NCI-H748 (cell line): ENCODE measurements at regions not wholly inside any gene's neighbourhood (a gene's known extent, or its start where the extent isn't known, plus 50 kb on each side); places are given as distances from the start of the nearest gene placed in this dataset.

Experiments
- DNase-seq: peaks from one replicate; lab custom pipeline; 2025; ENCODE audit not compliant: unreplicated experiment; lab: John Stamatoyannopoulos, UW

DNA sequence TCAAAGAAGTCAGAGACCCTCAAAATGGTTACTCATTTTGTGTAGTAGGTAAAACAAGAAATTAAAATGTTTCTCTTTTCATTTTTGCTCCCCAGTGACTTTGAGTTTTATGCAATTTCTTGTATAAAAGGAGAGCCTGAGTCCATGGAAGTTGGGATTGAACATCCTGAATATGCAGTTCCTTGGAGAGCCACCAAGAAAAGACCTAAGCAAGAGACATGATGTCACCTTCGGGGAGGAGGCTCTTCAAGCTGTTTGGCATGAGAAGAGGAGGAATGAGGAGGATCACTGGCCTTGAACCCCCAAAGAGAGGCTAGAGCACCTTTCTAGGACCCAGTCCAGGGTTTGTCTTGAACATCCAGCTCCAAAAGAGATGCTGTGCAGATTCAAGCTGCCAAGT lies 62.3 kb upstream of the CALM2 start:
- no peak for DNase-seq

- no peak for DNase-seq
Observed at GRCh38 chr2:47237375-47238334, 61.3 kb upstream of the CALM2 start.

DNA sequence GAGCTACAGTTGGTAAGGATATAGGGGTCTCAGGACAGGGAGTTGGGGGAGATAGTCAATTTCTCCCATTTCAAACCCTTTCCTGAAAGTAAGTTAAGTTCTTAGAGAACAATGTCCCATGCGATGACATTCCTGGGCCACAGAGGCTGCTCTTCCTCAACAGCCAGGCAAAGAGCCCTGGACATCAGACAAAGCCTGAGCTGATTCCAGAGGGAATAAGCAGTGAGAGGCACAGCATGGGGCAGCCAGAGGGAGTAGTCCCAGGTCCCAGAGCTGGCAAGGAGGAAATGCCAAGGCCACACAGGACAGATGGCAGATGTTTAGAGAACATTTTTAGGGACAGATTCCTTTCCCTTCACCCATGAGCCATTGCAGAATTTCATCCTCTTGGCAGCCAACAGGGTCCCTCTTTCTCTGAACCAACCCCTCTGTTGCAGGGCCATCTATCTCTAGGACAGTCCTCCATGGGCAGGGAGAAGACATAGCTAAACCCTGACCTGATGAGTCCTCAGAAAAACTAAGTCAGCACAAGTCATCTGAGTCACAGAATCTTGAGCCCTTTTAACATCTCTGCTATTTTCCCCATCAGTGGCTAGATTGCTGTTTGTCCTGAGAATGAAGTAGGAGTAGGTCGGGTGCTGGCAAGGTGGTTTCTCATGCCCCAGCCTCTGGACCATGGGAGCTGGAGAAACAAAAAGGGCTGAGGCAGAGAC lies 60.3 kb upstream of the CALM2 start:
- no peak for DNase-seq

GRCh38 chr2:47235132-47235531 lies 58.8 kb upstream of the CALM2 start:
- no peak for DNase-seq

GRCh38 chr2:47234456-47234855 lies 58.1 kb upstream of the CALM2 start:
- DNase-seq = no peak

DNA sequence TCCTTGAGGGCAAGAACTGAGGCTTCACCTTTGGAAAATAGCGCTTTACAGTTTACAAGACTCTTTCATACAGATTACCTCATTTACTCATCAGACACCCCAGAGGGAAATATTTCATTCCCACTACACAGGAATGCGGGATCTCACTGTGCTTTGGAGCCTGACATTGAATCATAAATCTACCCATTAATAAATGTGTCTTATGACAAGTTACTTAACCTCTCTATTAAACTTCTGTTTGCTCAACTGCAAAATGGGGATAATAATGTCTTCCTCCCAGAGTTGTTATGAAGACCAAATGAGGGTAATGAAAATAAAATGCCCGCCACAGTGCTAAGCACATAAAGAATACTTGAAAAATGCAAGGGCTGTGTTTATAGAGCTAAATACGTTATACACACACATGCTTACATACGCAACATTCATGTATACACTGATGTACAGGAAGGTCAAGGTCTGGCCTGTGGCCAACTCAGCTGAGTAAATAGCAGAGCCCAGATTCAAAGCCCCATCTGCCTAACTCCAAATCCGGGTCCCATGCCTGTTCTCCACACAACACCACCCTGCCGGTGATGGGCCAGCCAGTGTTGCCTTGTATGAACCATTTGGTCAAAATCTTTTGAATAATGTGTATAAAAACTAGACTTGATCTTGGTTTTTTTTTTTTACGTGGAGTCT lies 56.6 kb upstream of the CALM2 start:
- peak; percentile 82 for DNase-seq

GRCh38 chr2:47230418-47230817 lies 54.1 kb upstream of the CALM2 start:
- no peak for DNase-seq

DNA sequence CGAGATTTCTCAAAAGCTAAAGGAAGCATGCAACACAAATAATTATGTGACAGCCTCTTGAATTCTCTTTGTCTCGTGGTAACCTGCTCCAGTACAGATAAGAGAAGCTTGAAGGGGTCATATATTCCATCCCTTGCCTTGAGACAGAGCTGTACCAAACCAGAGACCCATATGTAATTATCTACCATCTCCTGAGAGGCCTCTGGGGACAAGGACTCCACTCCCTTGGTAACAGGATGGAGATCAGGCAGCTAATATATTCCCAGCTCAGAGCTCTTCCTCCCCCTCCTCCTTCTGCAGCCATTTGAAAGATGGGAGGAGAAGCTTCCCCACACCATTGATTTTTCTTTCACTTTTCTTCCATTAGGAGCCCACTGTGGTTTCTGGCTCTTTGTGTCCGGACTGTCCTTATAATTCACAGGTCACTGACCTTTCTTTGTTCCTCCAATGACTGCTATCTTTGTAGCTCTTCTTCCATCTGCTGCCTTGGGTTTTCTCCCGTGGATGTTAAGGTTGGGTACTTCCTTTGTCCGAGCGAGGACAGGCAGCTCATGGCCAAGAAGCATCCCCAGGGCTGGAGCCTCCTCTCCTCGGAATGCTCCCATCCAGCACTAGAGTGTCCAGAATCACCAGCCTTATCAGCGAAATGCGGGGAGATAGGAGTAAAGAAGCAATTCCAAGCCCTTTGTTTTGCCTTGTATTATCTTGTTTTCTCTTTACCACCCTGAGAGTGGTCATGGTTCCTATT lies 51.4 kb upstream of the CALM2 start:
- DNase-seq = peak; percentile 10

- no peak for DNase-seq
Observed at GRCh38 chr2:47226923-47227220, 50.6 kb upstream of the CALM2 start.

DNA sequence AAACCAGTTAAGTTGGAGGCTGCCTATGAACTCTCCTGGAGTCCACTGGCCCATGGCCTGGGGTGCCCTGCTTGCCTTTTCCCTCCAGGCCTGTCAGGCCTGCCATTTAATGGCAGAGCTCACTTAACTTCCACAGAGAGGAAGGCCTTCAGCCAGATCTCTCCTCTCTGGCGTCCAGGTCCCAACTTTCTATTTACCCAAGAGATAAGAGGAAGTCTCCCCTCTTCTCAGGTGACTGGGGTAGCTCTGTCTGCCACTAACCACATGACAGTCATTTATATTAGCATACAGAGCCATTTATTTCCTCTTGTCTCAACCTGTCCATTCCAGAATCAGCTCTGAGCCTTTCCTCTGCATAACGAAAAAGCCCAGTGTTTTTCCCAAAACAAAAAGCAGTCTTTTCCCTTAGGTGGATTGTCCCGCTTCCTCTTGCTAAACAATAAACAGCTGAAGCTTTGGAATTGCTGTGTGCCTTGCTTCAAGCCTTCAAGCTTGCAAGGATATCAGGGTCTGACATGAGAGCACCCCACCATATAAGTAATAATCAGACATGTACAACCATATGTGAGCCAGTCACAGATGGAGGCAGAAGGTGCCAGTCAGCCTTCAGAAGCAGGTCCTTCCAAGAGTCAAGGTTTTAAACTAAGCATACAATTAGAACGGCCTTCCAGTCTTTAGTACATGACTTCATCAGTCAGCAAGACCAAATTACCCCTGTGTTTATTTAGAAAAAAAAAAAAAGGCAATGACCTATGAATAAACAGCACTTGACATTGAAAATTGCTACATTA lies 50.0 kb upstream of the CALM2 start:
- DNase-seq = peak; percentile 84
